GM21526 (cell line): ENCODE measurements at regions not wholly inside any gene's neighbourhood (a gene's known extent, or its start where the extent isn't known, plus 50 kb on each side); places are given as distances from the start of the nearest gene placed in this dataset.
"Not testable (repeated sequence)": the region's sequence is repeated elsewhere in the genome, so short reads cannot be mapped to it uniquely, and the experiment has no call there.

ENCODE experiments used
- ATAC-seq: cut with Tn5 transposase; IDR thresholded peaks from one replicate; pipeline ENCODE4 v1.9.1; 2021; ENCODE audit warnings: moderate library complexity; ENCODE audit not compliant: unreplicated experiment, low FRiP score

DNA sequence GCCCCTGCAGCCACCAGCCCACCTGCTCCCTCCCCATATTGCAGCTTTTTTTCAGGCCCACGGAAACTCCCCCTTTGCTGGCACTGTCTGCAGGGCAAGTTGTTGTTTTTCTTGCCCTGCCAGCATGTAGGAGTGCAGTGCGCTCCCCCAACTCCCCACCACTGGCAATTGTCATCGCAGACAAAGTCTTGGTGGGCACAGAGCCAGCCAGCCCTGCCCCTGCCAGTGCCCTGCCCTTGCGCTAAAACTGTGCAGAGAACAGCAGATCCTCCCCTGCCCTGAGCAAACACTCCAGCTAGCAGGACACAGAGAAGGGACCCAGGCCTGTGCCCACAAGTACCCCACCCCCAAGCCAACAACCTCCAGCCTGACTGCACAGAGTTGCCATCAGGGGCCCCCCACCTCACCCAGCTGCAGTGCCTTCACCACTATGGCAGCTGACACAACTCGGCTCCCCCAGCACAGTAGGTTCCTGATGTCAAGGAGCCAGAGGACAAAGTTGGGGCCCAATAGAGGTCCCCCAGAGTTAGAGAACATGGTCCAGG is 158.1 kb upstream of the ARHGAP42 start:
- no peak for ATAC-seq

DNA sequence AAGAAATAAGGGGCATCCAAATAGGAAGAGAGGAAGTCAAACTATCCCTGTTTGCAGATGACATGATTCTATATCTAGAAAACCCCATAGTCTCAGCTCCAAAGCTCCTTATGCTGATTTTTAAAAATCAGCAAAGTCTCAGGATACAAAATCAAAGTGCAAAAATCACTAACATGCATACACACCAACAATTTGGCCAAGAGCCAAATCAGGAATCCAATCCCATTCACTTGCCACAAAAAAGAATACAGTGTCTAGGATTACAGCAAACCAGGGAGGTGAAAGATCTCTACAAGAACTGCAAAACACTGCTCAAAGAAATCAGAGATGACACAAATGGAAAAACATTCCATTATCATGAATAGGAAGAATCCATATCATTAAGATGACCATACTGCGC is 155.8 kb upstream of the ARHGAP42 start:
- ATAC-seq = not testable (repeated sequence)

DNA sequence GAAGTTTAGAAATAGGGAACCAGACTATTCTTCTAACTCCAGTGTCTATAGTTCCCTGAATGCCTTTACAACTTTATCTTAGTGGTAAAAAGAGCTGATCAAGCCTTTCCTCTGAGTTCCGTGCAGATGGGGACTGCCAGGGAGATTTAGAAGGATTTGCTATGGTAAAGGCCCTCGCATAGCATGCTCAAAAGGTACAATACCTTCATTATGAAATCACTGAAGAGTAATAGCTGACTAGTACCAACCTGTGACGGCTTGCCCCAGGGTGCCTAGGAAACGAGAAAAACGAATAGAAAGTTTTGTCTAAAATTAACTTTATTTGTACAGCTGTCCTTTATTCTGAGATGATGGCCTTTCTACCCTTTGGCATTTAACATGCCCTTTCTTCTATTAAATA is 150.1 kb upstream of the ARHGAP42 start:
- ATAC-seq = no peak

DNA sequence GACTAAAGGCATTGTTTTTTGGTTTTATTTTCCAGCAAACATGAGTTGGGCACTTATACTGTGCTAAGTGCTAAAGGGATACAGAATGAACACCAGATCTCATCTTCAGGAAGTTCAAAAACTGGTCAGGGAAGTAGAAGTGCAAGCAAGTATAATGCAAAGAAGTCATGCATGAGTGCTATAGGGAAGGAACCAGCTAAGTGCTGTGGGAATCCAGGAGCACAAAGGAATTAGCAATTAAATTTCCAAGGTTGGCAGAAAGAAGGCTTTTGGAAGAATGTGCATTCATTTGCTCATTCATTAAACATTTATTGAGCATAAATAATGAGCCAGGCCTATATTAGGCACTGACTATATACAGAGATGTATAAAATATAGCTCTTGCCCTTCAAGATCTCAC is 143.7 kb upstream of the ARHGAP42 start:
- no peak for ATAC-seq

DNA sequence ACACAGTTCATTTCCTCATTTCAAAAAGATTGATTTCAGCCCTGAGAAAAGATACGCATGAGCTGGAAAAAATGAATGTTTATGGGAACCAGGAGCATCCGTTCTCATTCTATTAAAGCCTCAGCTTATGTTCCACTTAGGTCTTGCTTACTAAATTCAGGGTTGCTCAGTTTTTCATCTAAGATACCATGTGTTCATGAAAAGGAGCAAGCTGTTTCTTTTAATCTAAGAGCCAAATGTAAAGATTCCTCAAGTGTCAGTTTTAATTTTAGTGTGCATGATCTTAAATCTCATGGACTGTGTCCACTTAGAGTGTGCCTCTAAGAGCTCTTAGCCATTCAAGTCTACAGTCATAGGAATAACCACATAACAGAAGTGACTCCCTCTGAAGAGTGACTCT is 141.5 kb upstream of the ARHGAP42 start:
- ATAC-seq = no peak

DNA sequence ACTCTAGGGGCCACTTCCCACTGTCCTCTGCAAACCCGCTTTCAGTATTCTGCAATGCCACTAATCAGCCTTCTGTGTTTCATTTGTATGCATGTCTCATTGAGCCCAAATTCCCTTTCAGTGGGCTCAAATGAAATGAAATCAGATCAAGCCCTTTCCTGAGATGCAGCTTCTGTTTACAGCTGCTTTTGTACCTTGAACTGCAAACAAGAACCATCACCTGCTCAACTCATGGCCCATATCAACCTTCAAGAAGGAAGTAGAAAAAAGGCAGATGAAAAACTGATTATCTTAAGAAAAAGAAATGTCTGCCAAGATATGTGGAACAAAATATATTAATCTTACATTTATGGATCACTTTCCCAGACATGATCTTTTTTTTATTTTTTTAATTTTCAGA is 141.1 kb upstream of the ARHGAP42 start:
- ATAC-seq = no peak

DNA sequence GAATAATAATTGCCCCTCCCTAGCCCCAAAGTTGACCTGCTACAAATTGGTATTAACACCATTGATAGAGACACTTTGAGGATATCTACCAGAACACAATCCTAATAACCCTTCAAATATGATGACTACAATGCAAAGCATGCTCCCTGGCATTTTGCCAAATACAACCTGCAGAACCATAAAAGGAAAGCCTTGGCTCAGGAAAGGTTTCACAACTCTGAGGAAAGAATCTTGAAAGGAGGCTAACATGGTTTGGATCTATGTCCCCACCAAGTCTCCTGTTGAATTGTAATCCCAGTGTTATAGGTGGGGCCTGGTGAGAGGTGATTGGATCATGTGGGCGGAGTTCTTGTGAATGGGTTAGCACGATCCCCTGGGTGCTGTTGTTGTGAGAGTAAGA is 140.4 kb upstream of the ARHGAP42 start:
- no peak for ATAC-seq

DNA sequence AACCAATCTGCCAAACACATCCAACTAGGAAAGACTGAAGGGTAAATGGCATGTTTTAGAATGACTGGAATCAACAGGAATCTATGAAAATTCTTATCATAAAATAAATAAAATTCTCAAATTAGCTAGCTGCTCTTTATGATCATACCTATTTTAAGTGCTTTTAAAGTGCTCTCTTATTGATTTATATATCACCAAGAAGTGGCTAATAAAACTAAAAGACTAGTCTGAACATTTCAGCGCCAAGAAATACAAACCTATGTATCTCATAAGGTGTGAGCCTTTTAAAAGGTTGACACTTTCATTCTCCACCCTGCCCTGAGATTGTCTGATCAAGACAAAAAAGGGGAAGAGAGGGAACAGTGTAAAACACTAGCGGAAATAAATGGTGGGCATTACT is 136.8 kb upstream of the ARHGAP42 start:
- no peak for ATAC-seq

DNA sequence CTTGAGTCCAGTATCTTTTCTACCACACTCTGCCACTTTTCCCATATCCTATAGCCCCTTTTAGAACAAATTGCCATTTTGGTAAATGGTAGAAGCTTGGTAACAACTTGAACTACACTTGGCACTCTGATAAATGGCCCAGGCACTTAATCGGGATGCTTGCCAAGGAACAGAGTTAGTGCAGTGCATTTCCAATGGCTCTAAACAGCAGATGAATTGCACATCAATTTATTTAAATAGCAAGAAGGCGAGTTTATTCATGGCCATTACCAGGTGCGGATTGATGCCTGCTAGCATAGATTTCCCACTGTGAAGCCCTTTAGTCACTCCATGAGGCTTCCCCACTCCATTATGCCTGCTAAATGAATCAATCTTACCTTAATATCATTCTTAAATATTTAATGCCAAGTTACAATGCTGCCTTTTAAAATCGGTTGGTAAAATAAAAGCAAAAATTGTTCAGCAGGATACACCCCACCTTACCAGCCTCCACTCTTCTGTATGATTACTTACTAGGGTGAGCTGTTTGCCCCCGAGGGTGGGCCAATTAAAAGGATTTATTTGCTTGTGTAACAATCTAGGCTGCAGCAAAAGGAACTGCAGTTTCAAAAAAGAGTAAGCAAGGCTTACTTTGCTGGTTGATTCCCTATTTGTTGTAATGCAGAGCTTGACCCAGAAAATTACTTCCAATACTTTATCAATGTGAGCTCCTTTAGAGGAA is 136.0 kb upstream of the ARHGAP42 start:
- ATAC-seq = no peak

DNA sequence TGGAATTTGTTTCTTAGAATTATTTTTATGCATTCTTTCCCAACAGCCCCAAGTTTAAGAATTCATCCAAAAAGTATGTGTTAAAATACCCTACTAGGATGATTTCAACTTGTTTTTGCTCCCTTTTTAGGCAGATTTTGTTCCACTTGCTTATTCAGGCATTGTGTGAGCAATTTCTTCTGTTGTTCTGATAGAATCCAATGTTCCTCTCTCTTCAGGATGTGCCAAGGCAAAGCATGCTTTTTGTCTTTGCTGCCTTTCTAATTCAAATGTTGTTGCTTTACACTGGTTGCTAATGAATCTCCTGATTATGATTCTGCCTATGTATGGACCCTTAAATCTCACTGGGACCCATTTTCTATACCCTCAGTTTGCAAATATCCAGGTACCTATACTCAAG is 131.2 kb upstream of the ARHGAP42 start:
- ATAC-seq = no peak

DNA sequence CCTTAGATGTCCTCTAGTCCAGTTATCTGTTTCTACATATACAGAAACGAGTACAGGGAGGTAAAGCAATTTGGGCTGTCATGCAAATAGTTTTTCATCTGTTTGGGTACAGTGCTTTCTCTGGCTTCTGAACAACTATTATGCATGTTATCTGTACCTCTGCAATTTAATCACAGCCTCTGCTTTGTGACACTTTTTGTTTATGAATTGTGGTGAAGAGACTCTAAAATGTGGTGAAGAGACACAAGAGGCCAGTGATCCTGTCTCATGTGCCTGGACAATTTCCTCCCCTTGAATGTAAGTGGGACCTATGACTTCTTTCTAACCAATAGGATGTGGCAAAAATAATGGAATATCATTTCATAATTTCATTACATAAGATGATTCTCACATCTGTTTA is 130.3 kb upstream of the ARHGAP42 start:
- no peak for ATAC-seq

DNA sequence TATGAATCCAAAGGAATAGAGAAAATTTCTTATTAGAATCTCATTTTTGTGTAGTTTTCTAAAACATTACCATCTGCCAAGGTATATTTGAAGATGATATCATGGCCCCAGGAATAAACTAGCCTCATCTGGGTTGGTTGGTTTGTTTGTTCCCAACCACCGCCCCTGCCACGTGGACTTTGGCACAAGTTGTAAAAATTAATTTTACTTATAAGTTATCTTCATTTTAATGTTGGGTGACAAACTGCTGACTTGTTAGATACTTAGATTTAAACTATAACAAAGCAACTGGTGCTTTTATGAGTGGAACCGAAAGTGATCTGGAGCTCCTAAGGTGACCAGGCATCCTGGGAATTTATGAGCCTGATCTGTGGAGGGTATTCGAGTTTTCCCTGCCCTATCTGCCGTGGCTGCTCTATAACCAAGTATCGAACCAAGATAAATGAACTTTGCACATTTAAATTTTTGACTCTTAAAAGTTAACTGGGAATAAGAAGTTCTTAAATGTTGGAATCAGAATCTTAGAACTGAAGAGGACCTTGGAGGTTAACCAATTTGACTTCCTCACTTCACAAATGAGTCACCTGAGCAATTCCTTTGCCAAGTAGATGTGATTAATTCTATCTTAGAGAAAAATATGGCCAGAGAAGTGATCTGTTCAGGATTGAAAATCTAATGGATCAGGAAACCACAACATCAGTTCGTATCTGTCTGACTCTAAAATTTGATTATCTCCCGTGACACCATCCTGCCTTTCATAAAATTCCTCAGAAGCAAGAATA is 129.1 kb upstream of the ARHGAP42 start:
- no peak for ATAC-seq

DNA sequence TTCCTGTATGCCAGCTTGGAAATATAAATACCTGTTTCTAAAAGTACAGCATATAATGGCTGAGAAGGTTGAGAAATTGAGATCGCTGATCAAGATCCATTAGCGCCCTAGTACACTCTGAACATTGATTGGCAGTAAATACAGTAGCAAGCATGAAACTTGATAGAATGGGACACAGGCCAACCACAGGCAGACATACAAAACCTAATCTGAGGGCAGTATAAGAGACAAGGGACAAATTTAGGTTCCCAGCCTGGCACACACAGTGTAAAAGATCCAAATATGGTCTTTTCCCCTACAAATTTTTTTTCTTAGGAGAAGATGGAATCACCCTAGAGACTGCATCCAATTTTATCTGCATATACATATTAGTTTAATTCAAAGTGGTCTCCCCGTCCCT is 126.5 kb upstream of the ARHGAP42 start:
- no peak for ATAC-seq

DNA sequence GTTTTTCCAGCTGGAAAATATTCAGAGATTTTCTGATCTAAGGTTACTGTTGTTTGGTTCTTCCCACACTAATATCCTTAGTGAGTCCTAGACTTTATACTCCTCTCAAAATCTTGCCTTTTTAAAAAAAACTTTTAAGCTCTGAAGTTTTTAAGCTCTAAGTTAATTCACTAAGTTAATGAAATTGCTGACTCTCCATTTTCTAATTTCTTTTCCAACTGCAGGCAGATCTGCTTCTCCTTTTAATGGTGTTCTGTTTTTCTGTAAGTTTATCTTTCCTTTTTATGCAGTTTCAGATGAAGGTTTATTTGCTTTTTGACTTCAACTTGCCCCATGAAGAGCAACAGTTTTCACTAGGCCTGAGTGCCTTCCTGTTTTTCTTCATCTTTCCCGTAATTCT is 125.8 kb upstream of the ARHGAP42 start:
- ATAC-seq = no peak

DNA sequence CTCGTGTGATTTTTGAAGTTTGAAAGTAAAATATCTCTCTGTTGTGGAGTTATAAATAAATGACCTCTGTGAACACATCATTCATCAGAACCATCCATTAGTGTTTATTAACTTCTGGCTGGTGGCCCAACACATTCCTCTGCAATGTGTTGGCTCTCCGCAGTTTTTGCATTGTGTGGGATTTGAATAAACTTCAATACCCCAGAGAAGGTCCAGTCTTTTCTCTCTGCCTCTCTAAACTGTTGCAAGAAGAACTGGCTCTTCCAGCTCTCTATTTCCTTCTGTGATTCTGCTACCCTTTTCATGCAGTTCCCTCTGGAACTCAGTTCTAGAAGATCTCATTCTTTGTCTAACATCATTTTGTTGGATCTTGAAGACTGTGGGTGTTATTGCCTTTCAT is 125.0 kb upstream of the ARHGAP42 start:
- ATAC-seq = no peak

DNA sequence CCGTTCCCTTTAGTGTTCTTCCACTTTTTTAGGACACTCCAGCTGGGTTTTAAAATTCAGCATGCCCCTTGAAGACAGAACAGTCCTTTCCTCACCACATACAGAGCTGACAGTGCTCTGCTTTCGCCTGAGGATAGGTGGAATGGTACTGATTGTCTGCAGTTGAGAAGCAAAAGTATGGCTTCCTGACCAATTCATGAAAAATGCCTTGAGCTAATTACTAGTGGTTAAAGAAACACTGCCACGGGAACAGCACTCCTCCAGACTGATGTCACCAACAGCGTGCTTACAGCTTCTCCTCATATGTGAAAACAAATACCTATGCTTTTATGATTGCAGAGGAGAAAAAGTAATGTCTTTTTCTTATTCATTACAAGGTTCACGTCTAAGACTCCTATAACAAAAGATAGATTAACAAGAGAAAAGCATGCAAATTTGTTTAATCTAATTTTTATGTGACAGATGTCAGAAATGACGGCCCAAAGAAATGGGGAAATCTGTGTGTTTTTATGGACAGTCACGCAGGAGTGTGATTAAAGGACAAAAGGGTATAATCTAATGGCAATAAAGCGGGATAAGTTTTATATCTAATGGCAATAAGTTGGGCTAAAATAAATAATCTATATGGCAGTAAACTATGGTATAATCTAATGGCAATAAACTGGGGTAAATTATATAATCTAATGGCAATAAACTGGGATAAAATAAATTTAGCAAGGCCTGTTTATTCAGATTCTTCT is 123.4 kb upstream of the ARHGAP42 start:
- ATAC-seq = no peak

DNA sequence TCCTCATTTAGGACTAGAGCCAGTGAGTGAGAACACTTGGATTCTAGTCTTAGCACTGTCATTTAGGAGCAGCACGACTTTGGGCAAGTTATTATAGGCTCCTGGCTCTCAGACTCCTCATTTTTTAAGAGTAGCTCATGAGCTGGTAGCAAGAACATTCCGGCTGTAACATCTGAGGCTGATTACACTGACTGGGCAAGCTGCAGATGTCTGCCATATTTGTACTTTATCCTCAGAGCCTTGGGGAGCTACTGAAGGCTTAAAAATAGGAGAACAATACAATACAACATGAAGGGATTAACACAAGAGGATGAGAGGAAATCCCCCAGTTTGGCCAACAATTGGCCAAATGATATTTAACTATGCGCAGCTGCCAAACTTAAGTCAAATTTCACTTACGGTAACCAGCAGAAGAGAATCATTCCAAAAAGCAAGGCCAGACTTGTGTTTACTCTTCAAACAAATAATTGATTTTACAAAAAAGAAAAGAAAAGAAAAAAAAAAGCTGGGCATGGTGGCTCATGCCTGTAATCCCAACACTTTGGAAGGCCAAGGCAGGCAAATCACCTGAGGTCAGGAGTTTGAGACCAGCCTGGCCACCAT is 113.1 kb upstream of the ARHGAP42 start:
- ATAC-seq = no peak

DNA sequence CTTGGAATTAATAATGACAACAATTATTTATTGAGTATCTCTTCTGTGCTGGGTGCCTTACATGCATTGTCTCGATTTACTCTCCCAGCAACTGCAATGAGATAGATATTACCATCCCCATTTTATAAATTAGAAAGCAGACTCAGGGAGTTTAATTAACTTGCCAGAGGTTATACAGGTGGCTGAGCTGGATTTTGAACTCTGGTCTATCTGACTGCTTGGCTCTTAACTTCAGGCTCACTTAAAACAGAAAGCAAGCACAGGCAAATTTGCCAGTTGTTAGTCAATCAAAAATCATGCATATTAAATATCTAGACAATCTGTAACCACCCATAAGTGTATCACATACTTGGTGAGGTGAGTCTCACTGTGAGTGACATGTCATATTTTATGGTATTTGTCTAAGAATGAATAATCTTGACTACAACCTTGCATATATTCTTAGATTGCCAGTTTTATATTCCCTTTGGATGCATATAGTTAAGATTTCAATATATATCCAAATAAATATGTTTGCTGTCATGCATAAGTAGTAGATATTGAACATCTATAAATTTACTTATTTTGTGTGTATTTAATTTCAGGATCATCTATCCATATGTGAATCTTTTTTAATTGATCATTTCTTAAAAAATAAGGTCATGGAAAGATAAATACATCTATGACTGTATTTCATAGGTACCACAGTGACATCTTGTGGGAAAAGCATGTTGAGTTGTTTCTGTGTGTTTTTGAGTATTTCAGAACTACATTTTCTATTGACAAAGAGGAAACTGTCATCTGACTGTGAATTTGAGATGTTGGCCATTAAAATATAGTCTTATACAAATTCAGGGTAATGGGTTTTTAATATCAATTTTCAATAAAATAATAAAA is 112.0 kb upstream of the ARHGAP42 start:
- no peak for ATAC-seq

DNA sequence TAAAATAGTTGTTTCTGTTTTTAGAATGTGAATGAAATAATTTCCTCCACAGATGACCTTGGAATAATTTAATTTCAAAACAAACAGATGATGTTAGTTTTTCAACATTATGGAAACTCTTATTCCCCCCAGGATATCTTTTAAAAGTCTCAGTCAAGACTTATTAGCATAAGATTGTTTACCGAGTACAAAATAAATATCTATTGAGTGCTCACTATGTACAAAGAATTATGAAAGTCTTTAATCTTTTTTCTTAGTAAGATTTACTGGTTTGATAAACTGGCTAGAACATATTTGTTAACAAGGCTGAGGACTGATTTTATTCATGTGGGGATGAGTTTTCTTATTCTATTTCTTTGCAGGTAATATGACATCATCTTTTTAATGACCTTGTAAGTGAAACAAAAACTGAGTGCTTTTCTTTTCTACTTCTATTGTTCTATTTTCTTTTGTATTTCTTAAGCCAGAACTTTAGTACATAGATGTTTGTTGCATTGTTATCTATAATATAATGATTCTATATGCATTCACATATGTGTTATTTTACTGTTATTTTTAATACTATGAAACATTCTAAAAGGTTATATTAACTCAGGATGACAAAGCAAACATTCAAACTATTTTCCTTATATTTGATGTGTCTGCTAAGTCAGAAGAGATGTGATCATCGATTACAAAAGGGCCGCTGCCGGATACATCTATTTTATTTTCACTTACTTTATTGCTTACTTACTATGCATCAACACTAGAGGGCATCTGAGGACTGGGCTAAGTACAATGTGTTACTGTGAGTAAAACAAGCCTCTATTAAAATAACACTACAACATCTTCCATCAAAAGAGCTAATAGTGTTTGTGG is 111.0 kb upstream of the ARHGAP42 start:
- peak; percentile 72 for ATAC-seq
